Uterus (tissue), 3 donors: ENCODE measurements at regions not wholly inside any gene's neighbourhood (a gene's known extent, or its start where the extent isn't known, plus 50 kb on each side); places are given as distances from the start of the nearest gene placed in this dataset.

ENCODE experiments used
- DNase-seq, 2 donors: peaks; one replicate each; pipeline ENCODE4 v3.0.0-alpha.2; 2019 to 2020
- H3K27ac ChIP-seq, 2 donors: fragments of 200-600 bp; sonication (generic); 1 replicate in 1 of 2; 2 replicates in 1 of 2; pipeline ENCODE4 v1.5.1; 2016 to 2018
- H3K27me3 ChIP-seq, 2 donors: fragments of 200-600 bp; sonication (generic); one replicate each; pipeline ENCODE4 v1.5.1; 2018 to 2019; ENCODE audit warnings: control low read depth in 1 of 2
- H3K36me3 ChIP-seq, 2 donors: fragments of 200-600 bp; sonication (generic); one replicate each; pipeline ENCODE4 v1.5.1; 2019; ENCODE audit warnings: control low read depth in 1 of 2
- H3K4me1 ChIP-seq, 2 donors: fragments of 200-600 bp; sonication (generic); one replicate each; pipeline ENCODE4 v1.5.1; 2018 to 2019; ENCODE audit warnings: control low read depth in 1 of 2
- H3K4me3 ChIP-seq, 2 donors: fragments of 200-600 bp; sonication (generic); 1 replicate in 1 of 2; 2 replicates in 1 of 2; pipeline ENCODE4 v1.5.1; 2018 to 2019; ENCODE audit warnings: mild to moderate bottlenecking in 1 of 2
- H3K9me3 ChIP-seq, 2 donors: fragments of 200-600 bp; sonication (generic); one replicate each; pipeline ENCODE4 v1.5.1; 2019; ENCODE audit warnings: control low read depth in 1 of 2
- POLR2A ChIP-seq, 2 donors: fragments of 450-650 bp; IDR thresholded peaks; one replicate each; pipeline ENCODE4 v1.6.1; 2016; ENCODE audit warnings: antibody characterized with exemption in 2 of 2, mild to moderate bottlenecking in 1 of 2, moderate library complexity in 1 of 2
- intact Hi-C: fragments of 100-400 bp; cut with DNase I; formaldehyde crosslinking; loops from one replicate; pipeline ENCODE4 v1.15.1; 2023; ENCODE audit warnings: low total_unique reads
- TF ChIP-seq, protein P1 (sequence below), 4 experiments: fragments of 200-600 bp in 2 of 4; fragments of 450-650 bp in 2 of 4; sonication (generic) in 2 of 4; IDR thresholded peaks; one replicate each; pipeline ENCODE4 v1.5.1; 2016 to 2019; ENCODE audit warnings: antibody characterized with exemption in 4 of 4, mild to moderate bottlenecking in 2 of 4, moderate library complexity in 1 of 4
- donor health status: DM: yes; HTN: yes; CAD: no.

DNA sequence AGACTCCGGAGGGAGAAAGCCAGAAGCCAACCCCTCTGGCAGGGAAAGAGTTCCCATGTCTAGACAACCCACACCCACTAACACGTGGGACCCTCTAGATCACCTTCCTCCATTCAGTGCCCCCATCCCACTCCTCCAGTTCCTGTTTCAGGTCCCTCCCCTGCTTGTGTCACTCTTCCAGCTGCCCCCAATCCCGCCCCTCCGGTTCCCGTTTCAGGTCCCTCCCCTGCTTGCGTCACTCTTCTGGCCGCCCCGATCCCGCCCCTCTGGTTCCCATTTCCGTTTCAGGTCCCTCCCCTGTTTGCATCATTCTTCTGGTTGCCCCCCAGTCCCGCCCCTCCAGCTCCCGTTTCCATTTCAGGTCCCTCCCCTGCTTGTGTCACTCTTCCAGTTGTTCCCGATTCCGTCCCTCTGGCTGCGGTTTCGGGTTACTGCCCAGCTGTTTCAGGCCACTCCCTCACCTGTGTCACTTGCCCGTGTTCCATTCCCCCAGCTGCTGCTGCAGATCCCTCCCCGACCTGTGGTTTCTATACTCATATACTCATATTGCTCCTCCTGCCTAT lies 64.8 kb upstream of the RANBP6 start:
- intact Hi-C loops: no loop called here

DNA sequence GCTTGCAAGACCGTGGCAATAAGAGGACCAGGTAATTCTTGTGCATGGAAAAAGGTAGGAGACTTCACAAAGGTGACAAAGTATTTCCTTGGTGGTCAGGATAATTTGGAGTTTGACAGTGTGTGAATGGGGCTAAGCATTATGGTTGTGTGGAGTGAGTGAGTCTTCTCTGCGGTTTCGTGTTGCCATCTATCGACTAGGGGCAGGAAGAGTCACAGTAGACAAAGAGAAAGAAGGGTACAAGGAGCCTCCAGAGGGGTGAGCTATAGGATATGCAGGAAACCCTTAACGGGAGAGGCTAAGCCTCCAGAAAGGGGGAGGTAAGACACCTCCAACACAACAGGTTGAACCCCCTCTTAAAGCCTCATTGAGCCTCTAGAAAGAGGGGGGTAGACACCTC lies 64.0 kb upstream of the RANBP6 start:
- Histone ChIP-seq H3K27me3 (no peaks in the 10 kb centered on the region), H3K27ac (peak overlapping the region in 1 of 2 donors; percentile 77), H3K9me3 (no peaks in the 10 kb centered on the region), H3K4me1 (no peaks in the 10 kb centered on the region), H3K36me3 (no peaks in the 10 kb centered on the region), H3K4me3 (no peak overlapping the region)
- intact Hi-C loops: no loop called here
- DNase-seq: no peak
- TF ChIP-seq POLR2A (IDR thresholded peaks at IDR 0.05): no peak
- TF ChIP-seq, protein P1, sequence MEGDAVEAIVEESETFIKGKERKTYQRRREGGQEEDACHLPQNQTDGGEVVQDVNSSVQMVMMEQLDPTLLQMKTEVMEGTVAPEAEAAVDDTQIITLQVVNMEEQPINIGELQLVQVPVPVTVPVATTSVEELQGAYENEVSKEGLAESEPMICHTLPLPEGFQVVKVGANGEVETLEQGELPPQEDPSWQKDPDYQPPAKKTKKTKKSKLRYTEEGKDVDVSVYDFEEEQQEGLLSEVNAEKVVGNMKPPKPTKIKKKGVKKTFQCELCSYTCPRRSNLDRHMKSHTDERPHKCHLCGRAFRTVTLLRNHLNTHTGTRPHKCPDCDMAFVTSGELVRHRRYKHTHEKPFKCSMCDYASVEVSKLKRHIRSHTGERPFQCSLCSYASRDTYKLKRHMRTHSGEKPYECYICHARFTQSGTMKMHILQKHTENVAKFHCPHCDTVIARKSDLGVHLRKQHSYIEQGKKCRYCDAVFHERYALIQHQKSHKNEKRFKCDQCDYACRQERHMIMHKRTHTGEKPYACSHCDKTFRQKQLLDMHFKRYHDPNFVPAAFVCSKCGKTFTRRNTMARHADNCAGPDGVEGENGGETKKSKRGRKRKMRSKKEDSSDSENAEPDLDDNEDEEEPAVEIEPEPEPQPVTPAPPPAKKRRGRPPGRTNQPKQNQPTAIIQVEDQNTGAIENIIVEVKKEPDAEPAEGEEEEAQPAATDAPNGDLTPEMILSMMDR (IDR thresholded peaks at IDR 0.05): no peak

More for the DNA sequence above, 64.8 kb upstream of the RANBP6 start:
- peak overlapping the region; percentile 67 to 77 for H3K27ac ChIP-seq
- TF ChIP-seq POLR2A (IDR thresholded peaks at IDR 0.05): peak in 1 of 2 donors; percentile 12
- TF ChIP-seq, protein P1 (IDR thresholded peaks at IDR 0.05): peak in 1 of 4 experiments; percentile 28
- H3K36me3 ChIP-seq: no peaks in the 10 kb centered on the region
- H3K4me3 ChIP-seq: peak overlapping the region; percentile 36 to 40
- no peaks in the 10 kb centered on the region for H3K4me1 ChIP-seq
- no peaks in the 10 kb centered on the region for H3K27me3 ChIP-seq
- peak; percentile 89 to 90 for DNase-seq
- no peaks in the 10 kb centered on the region for H3K9me3 ChIP-seq

DNA sequence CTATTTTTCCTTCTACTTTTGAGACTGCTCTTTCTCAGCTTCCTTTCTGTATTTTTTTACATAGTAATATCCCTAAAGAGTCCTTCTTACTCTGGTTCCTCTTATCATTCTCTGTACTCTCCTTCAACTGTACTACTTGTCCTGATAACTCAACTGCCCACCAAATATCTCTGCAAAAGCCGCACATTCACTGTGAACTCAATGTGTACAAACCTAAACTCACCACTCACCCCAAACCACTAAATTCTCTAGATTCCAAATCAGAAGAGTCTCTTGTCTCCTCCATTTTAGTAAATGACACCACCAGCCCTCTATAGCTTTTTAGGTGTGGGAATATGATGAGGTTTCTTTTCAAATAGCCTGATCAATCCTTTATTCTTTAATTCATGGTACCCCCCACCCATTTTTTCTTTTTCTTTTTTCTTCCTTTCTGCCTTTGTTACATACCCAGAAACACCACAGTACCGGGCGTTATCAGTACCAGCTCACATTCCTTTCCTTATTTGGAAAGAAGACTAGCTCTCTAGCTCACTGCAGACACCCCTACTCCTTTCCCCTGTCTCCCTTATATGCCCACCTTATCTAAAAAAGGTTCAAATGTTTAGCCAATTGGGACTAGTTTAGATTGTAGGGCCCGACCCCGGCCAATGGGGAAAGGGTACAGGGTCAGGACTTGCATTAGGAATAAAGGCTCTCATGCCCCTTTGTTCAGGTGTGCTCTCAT lies 63.1 kb upstream of the RANBP6 start:
- intact Hi-C loops: no loop called here

DNA sequence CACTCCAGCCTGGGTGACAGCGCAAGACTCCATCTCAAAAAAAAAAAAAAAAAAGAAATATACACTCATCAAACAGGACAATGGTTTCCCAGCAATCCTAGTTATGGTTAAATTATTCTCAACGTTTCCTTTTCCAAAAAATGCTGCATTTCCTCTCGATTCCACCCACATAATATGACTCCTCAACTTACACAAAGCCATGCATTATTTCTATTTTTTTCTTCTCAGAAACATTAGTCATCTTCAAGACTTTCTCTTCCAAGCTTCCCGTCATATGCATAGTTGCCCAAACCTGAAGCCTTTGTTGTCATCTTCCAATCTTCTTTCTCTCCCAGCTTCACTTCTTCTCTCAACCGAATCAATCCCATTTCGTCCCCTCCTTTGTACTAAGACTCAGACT lies 61.4 kb upstream of the RANBP6 start:
- Histone ChIP-seq H3K4me1 (no peaks in the 10 kb centered on the region), H3K4me3 (no peak overlapping the region), H3K27me3 (no peaks in the 10 kb centered on the region), H3K36me3 (no peaks in the 10 kb centered on the region), H3K9me3 (no peaks in the 10 kb centered on the region), H3K27ac (no peak overlapping the region)
- TF ChIP-seq, protein P1 (IDR thresholded peaks at IDR 0.05): no peak
- no peak for TF ChIP-seq POLR2A (IDR thresholded peaks at IDR 0.05)
- intact Hi-C loops: no loop called here
- DNase-seq: no peak

More for the DNA sequence above, 63.1 kb upstream of the RANBP6 start:
- Histone ChIP-seq H3K27me3 (no peaks in the 10 kb centered on the region), H3K9me3 (no peaks in the 10 kb centered on the region), H3K4me3 (no peak overlapping the region), H3K36me3 (no peaks in the 10 kb centered on the region), H3K27ac (no peak overlapping the region), H3K4me1 (no peaks in the 10 kb centered on the region)
- no peak for DNase-seq
- TF ChIP-seq, protein P1 (IDR thresholded peaks at IDR 0.05): no peak
- no peak for TF ChIP-seq POLR2A (IDR thresholded peaks at IDR 0.05)

DNA sequence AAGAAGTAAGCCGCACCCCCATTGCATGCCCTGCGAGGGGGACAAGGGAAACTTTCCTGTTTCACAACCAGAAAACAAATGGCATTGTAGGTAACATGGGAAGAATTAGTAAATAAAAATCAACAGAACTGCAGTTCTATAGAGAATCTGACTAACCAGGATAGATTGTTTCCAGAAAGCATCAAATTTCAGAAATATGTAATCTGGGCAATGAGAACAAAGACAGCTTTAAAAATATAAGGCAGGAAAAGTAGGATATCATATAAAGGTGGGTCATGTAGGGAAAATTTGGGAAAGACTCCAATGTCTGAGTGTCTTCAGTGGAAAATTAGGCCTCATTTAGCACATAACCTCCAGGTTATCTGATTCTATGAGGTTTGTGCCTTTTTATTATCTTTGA lies 58.3 kb upstream of the RANBP6 start:
- TF ChIP-seq, protein P1 (IDR thresholded peaks at IDR 0.05): no peak
- TF ChIP-seq POLR2A (IDR thresholded peaks at IDR 0.05): no peak
- H3K36me3 ChIP-seq: no peaks in the 10 kb centered on the region
- DNase-seq: no peak
- H3K27me3 ChIP-seq: no peaks in the 10 kb centered on the region
- H3K9me3 ChIP-seq: no peaks in the 10 kb centered on the region
- intact Hi-C loops: no loop called here
- no peak overlapping the region for H3K27ac ChIP-seq
- no peaks in the 10 kb centered on the region for H3K4me1 ChIP-seq
- H3K4me3 ChIP-seq: no peak overlapping the region
